C4-2B (cell line): ENCODE measurements at regions not wholly inside any gene's neighbourhood (a gene's known extent, or its start where the extent isn't known, plus 50 kb on each side); places are given as distances from the start of the nearest gene placed in this dataset.

Source experiments
- H3K27ac ChIP-seq: fragments of 450-650 bp; 2 replicates; pipeline ENCODE4 v1.5.1; 2017
- ZFX ChIP-seq: fragments of 450-650 bp; IDR thresholded peaks from 2 replicates; pipeline ENCODE4 v1.6.1; 2017
- TF ChIP-seq, protein P1 (sequence below): fragments of 450-650 bp; conservative IDR thresholded peaks from 2 replicates; pipeline ENCODE4 v1.5.1; 2017; ENCODE audit warnings: mild to moderate bottlenecking

GRCh38 chr3:61354604-61355003 is 103.4 kb upstream of the FHIT start:
- no peak overlapping the region for H3K27ac ChIP-seq
- no peak for TF ChIP-seq ZFX

GRCh38 chr3:61356685-61357084 is 105.4 kb upstream of the FHIT start:
- H3K27ac ChIP-seq = no peak overlapping the region
- TF ChIP-seq, protein P1, sequence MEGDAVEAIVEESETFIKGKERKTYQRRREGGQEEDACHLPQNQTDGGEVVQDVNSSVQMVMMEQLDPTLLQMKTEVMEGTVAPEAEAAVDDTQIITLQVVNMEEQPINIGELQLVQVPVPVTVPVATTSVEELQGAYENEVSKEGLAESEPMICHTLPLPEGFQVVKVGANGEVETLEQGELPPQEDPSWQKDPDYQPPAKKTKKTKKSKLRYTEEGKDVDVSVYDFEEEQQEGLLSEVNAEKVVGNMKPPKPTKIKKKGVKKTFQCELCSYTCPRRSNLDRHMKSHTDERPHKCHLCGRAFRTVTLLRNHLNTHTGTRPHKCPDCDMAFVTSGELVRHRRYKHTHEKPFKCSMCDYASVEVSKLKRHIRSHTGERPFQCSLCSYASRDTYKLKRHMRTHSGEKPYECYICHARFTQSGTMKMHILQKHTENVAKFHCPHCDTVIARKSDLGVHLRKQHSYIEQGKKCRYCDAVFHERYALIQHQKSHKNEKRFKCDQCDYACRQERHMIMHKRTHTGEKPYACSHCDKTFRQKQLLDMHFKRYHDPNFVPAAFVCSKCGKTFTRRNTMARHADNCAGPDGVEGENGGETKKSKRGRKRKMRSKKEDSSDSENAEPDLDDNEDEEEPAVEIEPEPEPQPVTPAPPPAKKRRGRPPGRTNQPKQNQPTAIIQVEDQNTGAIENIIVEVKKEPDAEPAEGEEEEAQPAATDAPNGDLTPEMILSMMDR = no peak
- no peak for TF ChIP-seq ZFX

- no peak for TF ChIP-seq ZFX
- TF ChIP-seq, protein P1 = no peak
Measured at GRCh38 chr3:61357902-61358301, 106.7 kb upstream of the FHIT start.

GRCh38 chr3:61358364-61358763 is 107.1 kb upstream of the FHIT start:
- H3K27ac ChIP-seq = no peak overlapping the region
- no peak for TF ChIP-seq ZFX
- TF ChIP-seq, protein P1 = no peak

More at GRCh38 chr3:61357902-61358301, 106.7 kb upstream of the FHIT start:
- no peak overlapping the region for H3K27ac ChIP-seq

DNA sequence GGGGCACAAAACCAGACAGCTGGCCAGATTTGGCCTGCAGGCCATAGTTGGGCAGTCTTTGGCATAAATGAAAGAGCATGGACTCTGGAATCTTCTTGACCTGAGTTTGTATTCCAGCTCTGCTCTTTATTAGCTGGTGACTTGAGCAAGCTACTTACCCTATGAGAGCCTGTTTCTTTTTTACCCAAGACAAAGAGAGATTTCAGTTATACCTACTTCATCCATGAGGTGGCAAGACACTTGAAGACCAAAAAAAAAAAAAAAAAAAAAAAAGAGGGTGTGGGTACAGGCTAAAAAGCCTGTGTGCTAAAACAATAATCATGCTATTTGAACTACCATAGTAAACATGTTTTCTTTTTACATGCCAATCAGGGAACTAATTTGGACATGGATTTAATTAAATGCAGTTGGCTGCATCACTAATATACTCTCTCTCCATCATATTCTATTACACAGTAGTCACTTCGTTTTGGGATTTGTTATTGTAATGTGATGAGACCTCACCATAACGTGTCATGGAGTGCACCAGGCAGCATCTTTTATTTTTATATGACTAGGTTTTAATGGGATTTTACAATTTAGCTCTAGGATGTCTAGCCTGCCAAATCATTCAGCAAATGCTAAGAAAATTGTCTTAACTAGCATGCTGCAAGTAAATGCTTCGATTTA is 109.2 kb upstream of the FHIT start:
- no peak for TF ChIP-seq ZFX
- TF ChIP-seq, protein P1 = no peak
- H3K27ac ChIP-seq = no peak overlapping the region

- no peak overlapping the region for H3K27ac ChIP-seq
- TF ChIP-seq, protein P1 = no peak
- no peak for TF ChIP-seq ZFX
Measured at GRCh38 chr3:61369678-61370077, 118.4 kb upstream of the FHIT start.

- H3K27ac ChIP-seq = no peak overlapping the region
- TF ChIP-seq, protein P1 = peak; percentile 83
- TF ChIP-seq ZFX = no peak
Measured at GRCh38 chr3:61371123-61371522, 119.9 kb upstream of the FHIT start.

DNA sequence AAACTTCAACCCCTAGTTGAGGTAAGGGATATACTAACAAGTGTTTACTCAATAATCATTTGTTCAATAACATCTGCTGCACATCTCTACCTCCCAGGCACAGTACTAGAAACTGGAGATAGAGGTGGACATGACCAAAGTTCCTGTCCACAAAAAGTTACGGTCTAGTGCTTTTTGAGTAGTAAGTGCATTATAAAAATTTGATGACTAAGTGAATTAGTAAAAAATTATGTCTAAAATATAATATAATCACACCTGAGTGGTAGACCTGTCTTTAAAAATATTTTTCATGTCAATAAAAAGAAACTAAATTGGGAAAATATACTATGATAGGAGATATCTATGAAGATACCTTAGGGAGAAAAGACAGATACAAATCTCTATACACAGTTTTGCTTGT is 121.5 kb upstream of the FHIT start:
- TF ChIP-seq, protein P1 = no peak
- TF ChIP-seq ZFX = no peak
- no peak overlapping the region for H3K27ac ChIP-seq
